PFSK-1 (cell line): ENCODE measurements at regions not wholly inside any gene's neighbourhood (a gene's known extent, or its start where the extent isn't known, plus 50 kb on each side); places are given as distances from the start of the nearest gene placed in this dataset.

ENCODE experiments used
- FOXP2 ChIP-seq: optimal IDR thresholded peaks from 2 replicates; pipeline ENCODE3; 2011; ENCODE audit warnings: borderline replicate concordance, control low read depth, inconsistent platforms; ENCODE audit not compliant: insufficient read depth; ENCODE audit errors: extremely low read length, extremely low read depth
- POLR2AphosphoS5 ChIP-seq: IDR thresholded peaks from 2 replicates; pipeline ENCODE4 v1.6.1; 2012; ENCODE audit warnings: low read depth, mild to moderate bottlenecking, control low read depth, low read length, moderate library complexity
- REST ChIP-seq, 2 experiments: IDR thresholded peaks; 2 replicates each; pipeline versions ENCODE4 v1.6.1 to v1.8.0; 2011 to 2012; ENCODE audit warnings: low read depth in 2 of 2, low read length in 2 of 2, control low read depth in 1 of 2, inconsistent platforms in 1 of 2, mild to moderate bottlenecking in 1 of 2, moderate library complexity in 1 of 2; ENCODE audit not compliant: insufficient read depth in 1 of 2
- SIN3A ChIP-seq: IDR thresholded peaks from 2 replicates; pipeline ENCODE4 v1.6.1; 2012; ENCODE audit warnings: mild to moderate bottlenecking, low read length, moderate library complexity, borderline replicate concordance; ENCODE audit not compliant: insufficient read depth
- TAF1 ChIP-seq: IDR thresholded peaks from 2 replicates; pipeline ENCODE4 v1.6.1; 2012; ENCODE audit warnings: low read length, control low read depth, borderline replicate concordance; ENCODE audit not compliant: insufficient read depth

- no peak for TF ChIP-seq POLR2AphosphoS5
- TF ChIP-seq REST (IDR thresholded peaks at IDR 0.05; ENCODE audit: insufficient read depth in 1 of 2, low read depth in 2 of 2, low read length in 2 of 2), result no peak
- no peak for TF ChIP-seq SIN3A
- TF ChIP-seq TAF1, result no peak
- TF ChIP-seq FOXP2, result no peak
Measured at GRCh38 chr2:65916177-65916576, 483.8 kb upstream of the SPRED2 start.

GRCh38 chr2:65915273-65915672 is 482.9 kb upstream of the SPRED2 start:
- no peak for TF ChIP-seq REST (IDR thresholded peaks at IDR 0.05; ENCODE audit: insufficient read depth in 1 of 2, low read depth in 2 of 2, low read length in 2 of 2)
- no peak for TF ChIP-seq SIN3A
- no peak for TF ChIP-seq TAF1
- no peak for TF ChIP-seq POLR2AphosphoS5
- TF ChIP-seq FOXP2, result no peak

- TF ChIP-seq FOXP2 (no peak), REST (IDR thresholded peaks at IDR 0.05; ENCODE audit: insufficient read depth in 1 of 2, low read depth in 2 of 2, low read length in 2 of 2) (no peak), TAF1 (no peak), POLR2AphosphoS5 (no peak), SIN3A (no peak)
Measured at GRCh38 chr2:65914244-65914786, 481.9 kb upstream of the SPRED2 start.

- TF ChIP-seq TAF1 (no peak), SIN3A (no peak), REST (IDR thresholded peaks at IDR 0.05; ENCODE audit: insufficient read depth in 1 of 2, low read depth in 2 of 2, low read length in 2 of 2) (no peak), POLR2AphosphoS5 (no peak), FOXP2 (no peak)
Measured at GRCh38 chr2:65913813-65914212, 481.4 kb upstream of the SPRED2 start.

- TF ChIP-seq FOXP2 (no peak), REST (IDR thresholded peaks at IDR 0.05; ENCODE audit: insufficient read depth in 1 of 2, low read depth in 2 of 2, low read length in 2 of 2) (no peak), SIN3A (no peak), TAF1 (no peak)
Measured at GRCh38 chr2:65901756-65902155, 469.4 kb upstream of the SPRED2 start.
